SK-N-SH (cell line): ENCODE measurements at regions not wholly inside any gene's neighbourhood (a gene's known extent, or its start where the extent isn't known, plus 50 kb on each side); places are given as distances from the start of the nearest gene placed in this dataset.

ENCODE experiments used
- CTCF ChIA-PET: fragments of 300-600, 350-600 bp; formaldehyde crosslinking; extraction: SDS; loops from one replicate; lab custom pipeline; 2021; lab: Yijun Ruan, JAX
- POLR2A ChIA-PET: fragments of 350-600 bp; sonication (Branson Sonifier 250); formaldehyde crosslinking; extraction: SDS; loops from one replicate; lab custom pipeline; 2020; ENCODE audit warnings: antibody characterized with exemption, inconsistent platforms; lab: Yijun Ruan, JAX
- DNase-seq: peaks from one replicate; pipeline ENCODE4 v3.0.0; 2012
- H2AFZ ChIP-seq: fragments of 200-600 bp; sonication (generic); 2 replicates; pipeline ENCODE4 v1.8.1; 2016; ENCODE audit warnings: antibody characterized with exemption, mild to moderate bottlenecking, low read depth
- H3F3A ChIP-seq: fragments of 200-600 bp; sonication (generic); replicated peaks from 2 replicates; pipeline ENCODE3; 2016; ENCODE audit warnings: antibody characterized with exemption, mild to moderate bottlenecking; ENCODE audit not compliant: insufficient read depth
- H3K27ac ChIP-seq, 2 experiments: fragments of 200-500 bp in 1 of 2; fragments of 200-600 bp in 1 of 2; sonication (Bioruptor generic) in 1 of 2; sonication (generic), shearing (Covaris generic) in 1 of 2; 2 replicates each; pipeline versions ENCODE4 v1.5.1 to v1.6.1; 2014 to 2016; ENCODE audit warnings: low read depth in 2 of 2, inconsistent platforms in 1 of 2, low read length in 1 of 2, mild to moderate bottlenecking in 1 of 2, mixed read lengths in 1 of 2
- H3K27me3 ChIP-seq: fragments of 200-600 bp; sonication (generic), shearing (Covaris generic); 2 replicates; pipeline ENCODE4 v1.6.1; 2016; ENCODE audit warnings: mixed run types; ENCODE audit not compliant: insufficient read depth
- H3K36me3 ChIP-seq, 2 experiments: fragments of 200-500 bp in 1 of 2; fragments of 200-600 bp in 1 of 2; sonication (Bioruptor generic) in 1 of 2; sonication (generic) in 1 of 2; replicated peaks in 1 of 2; 2 replicates each; pipeline versions ENCODE3 to v1.5.1; 2014 to 2016; ENCODE audit warnings: low read length in 1 of 2, mild to moderate bottlenecking in 1 of 2; ENCODE audit not compliant: insufficient read depth in 2 of 2, control insufficient read depth in 1 of 2
- H3K4me1 ChIP-seq, 2 experiments: fragments of 200-500 bp in 1 of 2; fragments of 200-600 bp in 1 of 2; sonication (Bioruptor generic) in 1 of 2; sonication (generic), shearing (Covaris generic) in 1 of 2; 2 replicates each; pipeline versions ENCODE4 v1.5.1 to v1.6.1; 2014 to 2016; ENCODE audit warnings: low read depth in 1 of 2, low read length in 1 of 2, mixed run types in 1 of 2; ENCODE audit not compliant: insufficient read depth in 2 of 2, control insufficient read depth in 1 of 2
- H3K4me2 ChIP-seq: fragments of 200-600 bp; sonication (generic), shearing (Covaris generic); 2 replicates; pipeline ENCODE4 v1.6.1; 2017; ENCODE audit warnings: mixed run types
- H3K4me3 ChIP-seq, 2 experiments: fragments of 200-500 bp in 1 of 2; fragments of 200-600 bp in 1 of 2; sonication (Bioruptor generic) in 1 of 2; sonication (generic), shearing (Covaris generic) in 1 of 2; 2 replicates each; pipeline versions ENCODE4 v1.5.1 to v1.8.1; 2014 to 2016; ENCODE audit warnings: low read depth in 2 of 2, inconsistent platforms in 1 of 2, low read length in 1 of 2, mild to moderate bottlenecking in 1 of 2, mixed read lengths in 1 of 2, moderate library complexity in 1 of 2
- H3K79me2 ChIP-seq: fragments of 200-600 bp; sonication (generic); 2 replicates; pipeline ENCODE4 v1.8.1; 2017; ENCODE audit warnings: mild to moderate bottlenecking; ENCODE audit not compliant: insufficient read depth
- H3K9ac ChIP-seq: fragments of 200-600 bp; sonication (generic); 2 replicates; pipeline ENCODE4 v1.6.1; 2017; ENCODE audit warnings: mixed run types
- H3K9me2 ChIP-seq: fragments of 200-600 bp; sonication (generic); 2 replicates; pipeline ENCODE4 v1.6.1; 2017; ENCODE audit warnings: mixed run types
- H3K9me3 ChIP-seq: fragments of 200-600 bp; sonication (generic); 2 replicates; pipeline ENCODE4 v1.6.1; 2017; ENCODE audit warnings: mixed run types, mild to moderate bottlenecking, moderate library complexity
- H4K20me1 ChIP-seq: fragments of 200-600 bp; sonication (generic); 2 replicates; pipeline ENCODE4 v1.6.1; 2017; ENCODE audit warnings: mild to moderate bottlenecking, mixed run types; ENCODE audit not compliant: insufficient read depth
- ELF1 ChIP-seq: IDR thresholded peaks from 2 replicates; pipeline ENCODE4 v1.4.0; 2012
- EZH2phosphoT487 ChIP-seq: fragments of 200-600 bp; sonication (generic); IDR thresholded peaks from 2 replicates; pipeline ENCODE4 v1.6.1; 2017; ENCODE audit warnings: low read depth, mixed run types, mild to moderate bottlenecking, antibody characterized with exemption, moderate library complexity, borderline replicate concordance
- FOXJ3 ChIP-seq: sonication (generic); formaldehyde crosslinking; IDR thresholded peaks from 2 replicates; pipeline ENCODE4 v1.5.1; 2020; ENCODE audit warnings: mild to moderate bottlenecking, missing genetic modification reagents
- GABPA ChIP-seq: IDR thresholded peaks from 2 replicates; pipeline ENCODE4 v1.4.0; 2012; ENCODE audit warnings: low read depth, mild to moderate bottlenecking
- GATA2 ChIP-seq: sonication (generic); formaldehyde crosslinking; IDR thresholded peaks from 2 replicates; pipeline ENCODE4 v1.5.0; 2020; ENCODE audit warnings: mild to moderate bottlenecking, missing genetic modification reagents
- JUND ChIP-seq: IDR thresholded peaks from 2 replicates; pipeline ENCODE4 v1.4.0; 2012
- MXI1 ChIP-seq: IDR thresholded peaks from 2 replicates; pipeline ENCODE4 v1.6.1; 2012; ENCODE audit warnings: mild to moderate bottlenecking, low read depth, low read length, improper control_type of control experiment
- NRF1 ChIP-seq: IDR thresholded peaks from 2 replicates; pipeline ENCODE4 v1.6.1; 2012; ENCODE audit warnings: low read depth, mild to moderate bottlenecking, low read length
- PBX3 ChIP-seq: IDR thresholded peaks from 2 replicates; pipeline ENCODE4; 2012
- RCOR1 ChIP-seq: fragments of 150-350 bp; IDR thresholded peaks from 2 replicates; pipeline ENCODE4 v1.6.1; 2017; ENCODE audit warnings: antibody characterized with exemption, low read length
- RXRA ChIP-seq: IDR thresholded peaks from 2 replicates; pipeline ENCODE4 v1.4.0; 2012; ENCODE audit warnings: low read depth, mild to moderate bottlenecking, borderline replicate concordance
- SIN3A ChIP-seq: IDR thresholded peaks from 2 replicates; pipeline ENCODE4 v1.6.1; 2012; ENCODE audit warnings: low read depth, mild to moderate bottlenecking, low read length, moderate library complexity, borderline replicate concordance
- TAF1 ChIP-seq: IDR thresholded peaks from 2 replicates; pipeline ENCODE4 v1.6.1; 2012; ENCODE audit warnings: low read depth, mild to moderate bottlenecking, low read length, moderate library complexity, borderline replicate concordance
- TCF12 ChIP-seq: IDR thresholded peaks from 2 replicates; pipeline ENCODE4 v1.4.0; 2012
- TEAD4 ChIP-seq: IDR thresholded peaks from 2 replicates; pipeline ENCODE4 v1.4.0; 2012; ENCODE audit warnings: mild to moderate bottlenecking, borderline replicate concordance; ENCODE audit not compliant: insufficient read depth
- USF1 ChIP-seq: IDR thresholded peaks from 2 replicates; pipeline ENCODE4 v1.4.0; 2012; ENCODE audit warnings: low read depth, borderline replicate concordance
- YY1 ChIP-seq: IDR thresholded peaks from 2 replicates; pipeline ENCODE4 v1.4.0; 2012; ENCODE audit warnings: low read depth, mild to moderate bottlenecking
- TF ChIP-seq, protein P1 (sequence below): IDR thresholded peaks from 2 replicates; pipeline ENCODE4 v1.4.0; 2012; ENCODE audit warnings: low read depth, borderline replicate concordance
- TF ChIP-seq, protein P2 (sequence below): fragments of 150-350 bp; IDR thresholded peaks from 2 replicates; pipeline ENCODE4 v1.6.1; 2016; ENCODE audit warnings: mild to moderate bottlenecking, low read depth, low read length
- TF ChIP-seq, protein P3 (sequence below): IDR thresholded peaks from 2 replicates; pipeline ENCODE4 v1.4.0; 2012; ENCODE audit warnings: low read depth

- no peaks in the 10 kb centered on the region for H3K9me3 ChIP-seq
- H3K9me2 ChIP-seq: no peaks in the 10 kb centered on the region
- H3K4me1 ChIP-seq: no peaks in the 10 kb centered on the region; a peak in 1 of 4 replicates
- CTCF ChIA-PET: interaction anchor here (0.7 to 0.9 kb wide), 2 partner anchors 10 to 47 kb away, joined by 3 read pairs; no protein-coding TSS in a partner anchor
- no peaks in the 10 kb centered on the region for H4K20me1 ChIP-seq
- H3K79me2 ChIP-seq: no peaks in the 10 kb centered on the region
- H3K4me3 ChIP-seq: no peak overlapping the region
- H3F3A ChIP-seq: peaks cover 5% of the 10 kb centered on the region
- POLR2A ChIA-PET: no interaction called here
- DNase-seq: no peak
- no peak overlapping the region for H3K27ac ChIP-seq
- no peaks in the 10 kb centered on the region for H3K27me3 ChIP-seq
- H3K9ac ChIP-seq: no peak overlapping the region
- no peaks in the 10 kb centered on the region for H3K36me3 ChIP-seq
- H3K4me2 ChIP-seq: no peak overlapping the region
- TF ChIP-seq TEAD4 (no peak), ELF1 (no peak), GABPA (no peak), TAF1 (no peak), SIN3A (no peak), TCF12 (no peak), GATA2 (CRISPR knock-in tag) (no peak), EZH2phosphoT487 (no peak), MXI1 (no peak), PBX3 (no peak), RXRA (no peak), FOXJ3 (CRISPR knock-in tag) (no peak), NRF1 (no peak), JUND (no peak), RCOR1 (no peak), YY1 (no peak), USF1 (no peak)
- TF ChIP-seq, protein P1, sequence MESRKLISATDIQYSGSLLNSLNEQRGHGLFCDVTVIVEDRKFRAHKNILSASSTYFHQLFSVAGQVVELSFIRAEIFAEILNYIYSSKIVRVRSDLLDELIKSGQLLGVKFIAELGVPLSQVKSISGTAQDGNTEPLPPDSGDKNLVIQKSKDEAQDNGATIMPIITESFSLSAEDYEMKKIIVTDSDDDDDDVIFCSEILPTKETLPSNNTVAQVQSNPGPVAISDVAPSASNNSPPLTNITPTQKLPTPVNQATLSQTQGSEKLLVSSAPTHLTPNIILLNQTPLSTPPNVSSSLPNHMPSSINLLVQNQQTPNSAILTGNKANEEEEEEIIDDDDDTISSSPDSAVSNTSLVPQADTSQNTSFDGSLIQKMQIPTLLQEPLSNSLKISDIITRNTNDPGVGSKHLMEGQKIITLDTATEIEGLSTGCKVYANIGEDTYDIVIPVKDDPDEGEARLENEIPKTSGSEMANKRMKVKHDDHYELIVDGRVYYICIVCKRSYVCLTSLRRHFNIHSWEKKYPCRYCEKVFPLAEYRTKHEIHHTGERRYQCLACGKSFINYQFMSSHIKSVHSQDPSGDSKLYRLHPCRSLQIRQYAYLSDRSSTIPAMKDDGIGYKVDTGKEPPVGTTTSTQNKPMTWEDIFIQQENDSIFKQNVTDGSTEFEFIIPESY: no peak
- TF ChIP-seq, protein P2, sequence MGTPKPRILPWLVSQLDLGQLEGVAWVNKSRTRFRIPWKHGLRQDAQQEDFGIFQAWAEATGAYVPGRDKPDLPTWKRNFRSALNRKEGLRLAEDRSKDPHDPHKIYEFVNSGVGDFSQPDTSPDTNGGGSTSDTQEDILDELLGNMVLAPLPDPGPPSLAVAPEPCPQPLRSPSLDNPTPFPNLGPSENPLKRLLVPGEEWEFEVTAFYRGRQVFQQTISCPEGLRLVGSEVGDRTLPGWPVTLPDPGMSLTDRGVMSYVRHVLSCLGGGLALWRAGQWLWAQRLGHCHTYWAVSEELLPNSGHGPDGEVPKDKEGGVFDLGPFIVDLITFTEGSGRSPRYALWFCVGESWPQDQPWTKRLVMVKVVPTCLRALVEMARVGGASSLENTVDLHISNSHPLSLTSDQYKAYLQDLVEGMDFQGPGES: no peak
- TF ChIP-seq, protein P3, sequence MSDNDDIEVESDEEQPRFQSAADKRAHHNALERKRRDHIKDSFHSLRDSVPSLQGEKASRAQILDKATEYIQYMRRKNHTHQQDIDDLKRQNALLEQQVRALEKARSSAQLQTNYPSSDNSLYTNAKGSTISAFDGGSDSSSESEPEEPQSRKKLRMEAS: no peak
- no peak overlapping the region for H2AFZ ChIP-seq
These were observed 138.5 kb downstream of the MTX2 start for GRCh38 chr2:176407706-176408105.
